ENCODE measurements at regions not wholly inside any gene's neighbourhood (a gene's known extent, or its start where the extent isn't known, plus 50 kb on each side); places are given as distances from the start of the nearest gene placed in this dataset.

DNA sequence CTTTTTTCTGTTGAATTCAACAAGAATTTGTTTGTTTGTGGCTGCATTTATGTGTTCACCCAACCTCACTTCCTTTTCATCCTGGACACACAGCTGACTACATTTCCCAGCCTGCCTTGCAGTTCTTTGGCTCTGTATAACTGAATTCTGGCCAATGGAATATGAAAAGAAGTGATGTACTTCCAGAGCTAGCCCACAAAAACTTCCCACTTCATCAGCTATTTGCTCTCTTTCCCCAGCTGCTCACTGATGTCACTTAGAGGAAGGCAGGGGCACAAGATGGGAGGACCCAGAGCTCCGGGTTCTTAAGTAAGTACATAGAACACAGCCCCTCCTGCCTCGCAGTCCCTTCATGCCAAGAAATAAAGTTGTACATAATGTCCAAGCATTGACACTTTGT lies 235.0 kb upstream of the FGGY start:
- no peak for TF ChIP-seq CTCF (IDR thresholded peaks at IDR 0.05; ENCODE audit: extremely low read depth, insufficient read depth, missing control alignments)
- in situ Hi-C loops (cut with MboI; ENCODE audit: low pct_unique_long_range_greater_than_20kb, low sequenced_read_pairs, unreplicated experiment): no loop called here
- no peak for DNase-seq (ENCODE audit: low spot score)

GRCh38 chr1:59062743-59063142 lies 234.2 kb upstream of the FGGY start:
- DNase-seq (ENCODE audit: low spot score): no peak

DNA sequence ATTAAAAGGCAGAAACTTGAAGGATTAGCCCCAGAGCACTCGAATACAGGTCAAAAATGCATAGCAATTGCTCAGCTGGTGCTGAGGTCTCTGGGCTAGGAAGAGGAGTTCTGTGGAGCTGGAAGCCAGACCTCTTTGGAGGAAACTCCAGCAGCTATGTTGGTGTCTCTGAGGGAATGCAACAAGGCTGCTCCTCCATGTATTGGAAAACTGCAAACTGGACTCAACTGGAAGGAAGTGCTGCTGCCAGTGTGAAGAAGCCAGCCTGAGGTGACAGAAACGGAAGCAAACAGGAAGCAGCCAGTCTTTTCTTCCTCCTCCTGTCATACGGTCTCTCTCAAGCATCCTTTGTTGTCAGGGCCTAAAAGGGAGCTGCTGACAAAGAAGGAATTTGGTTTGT lies 233.4 kb upstream of the FGGY start:
- in situ Hi-C loops (cut with MboI; ENCODE audit: low pct_unique_long_range_greater_than_20kb, low sequenced_read_pairs, unreplicated experiment): no loop called here
- no peak for TF ChIP-seq CTCF (IDR thresholded peaks at IDR 0.05; ENCODE audit: extremely low read depth, insufficient read depth, missing control alignments)
- no peak for DNase-seq (ENCODE audit: low spot score)

More at GRCh38 chr1:59062743-59063142, 234.2 kb upstream of the FGGY start:
- TF ChIP-seq CTCF (IDR thresholded peaks at IDR 0.05; ENCODE audit: extremely low read depth, insufficient read depth, missing control alignments): no peak
- in situ Hi-C loops (cut with MboI; ENCODE audit: low pct_unique_long_range_greater_than_20kb, low sequenced_read_pairs, unreplicated experiment): no loop called here

DNA sequence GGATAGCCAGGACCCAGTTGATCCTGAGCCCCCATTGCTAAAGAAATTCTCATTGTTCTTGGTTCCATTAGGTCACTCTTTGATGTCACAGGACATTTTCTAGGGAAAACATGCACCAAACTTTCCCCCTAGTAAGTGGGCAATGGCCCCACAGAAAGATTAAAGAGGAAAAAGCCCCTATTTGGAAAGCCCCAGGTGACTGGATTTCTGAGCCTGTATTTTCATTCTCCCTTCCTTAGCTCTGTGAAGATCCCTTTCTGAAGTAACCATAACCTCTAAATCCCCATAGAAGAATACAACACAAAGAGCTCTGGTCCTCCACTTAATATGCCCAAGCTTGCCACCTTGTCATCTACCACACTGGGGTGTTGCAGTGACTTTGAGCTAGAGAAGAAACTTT lies 232.3 kb upstream of the FGGY start:
- DNase-seq (ENCODE audit: low spot score): no peak
- in situ Hi-C loops (cut with MboI; ENCODE audit: low pct_unique_long_range_greater_than_20kb, low sequenced_read_pairs, unreplicated experiment): no loop called here
- no peak for TF ChIP-seq CTCF (IDR thresholded peaks at IDR 0.05; ENCODE audit: extremely low read depth, insufficient read depth, missing control alignments)

GRCh38 chr1:59066236-59066635 lies 230.7 kb upstream of the FGGY start:
- in situ Hi-C loops (cut with MboI; ENCODE audit: low pct_unique_long_range_greater_than_20kb, low sequenced_read_pairs, unreplicated experiment): no loop called here
- DNase-seq (ENCODE audit: low spot score): no peak
- TF ChIP-seq CTCF (IDR thresholded peaks at IDR 0.05; ENCODE audit: extremely low read depth, insufficient read depth, missing control alignments): no peak

DNA sequence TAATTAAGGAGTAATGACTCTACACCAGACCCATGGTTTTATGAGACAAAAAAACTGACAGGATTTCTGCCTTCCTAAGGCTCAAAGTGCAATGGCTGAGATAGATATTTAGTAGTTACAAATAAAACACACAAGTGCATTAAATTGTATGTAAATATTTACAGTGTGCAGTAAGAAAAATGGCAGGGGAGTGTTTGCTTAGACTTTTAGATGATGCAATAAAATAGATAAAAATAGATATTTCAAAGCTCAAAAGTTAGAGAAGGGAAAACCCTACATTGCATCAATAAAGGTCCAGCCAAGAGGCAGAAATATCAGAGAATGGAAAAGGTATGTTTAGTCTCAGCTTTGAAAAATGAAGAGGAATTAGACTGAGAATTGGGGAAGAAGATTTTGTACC lies 226.3 kb upstream of the FGGY start:
- in situ Hi-C loops (cut with MboI; ENCODE audit: low pct_unique_long_range_greater_than_20kb, low sequenced_read_pairs, unreplicated experiment): no loop called here
- no peak for TF ChIP-seq CTCF (IDR thresholded peaks at IDR 0.05; ENCODE audit: extremely low read depth, insufficient read depth, missing control alignments)
- no peak for DNase-seq (ENCODE audit: low spot score)

DNA sequence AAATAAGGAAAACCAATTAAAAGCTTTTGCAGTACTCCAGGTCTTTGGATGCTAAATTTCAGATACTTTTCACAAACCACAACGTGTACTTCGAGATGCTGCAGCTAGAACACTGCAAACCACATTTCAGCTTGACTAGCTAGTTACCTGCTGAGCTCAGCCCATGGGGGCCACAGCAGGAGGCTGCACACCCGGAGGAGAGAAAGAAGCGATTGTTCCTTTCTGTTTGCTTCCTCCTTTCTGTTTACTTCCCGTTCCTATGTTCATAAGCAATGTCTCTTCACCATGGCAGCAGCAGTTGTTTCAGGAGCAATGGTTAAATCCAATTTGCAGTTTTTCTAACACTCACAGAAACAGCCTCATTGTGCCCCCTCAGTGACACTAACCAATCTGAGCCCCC lies 225.6 kb upstream of the FGGY start:
- in situ Hi-C loops (cut with MboI; ENCODE audit: low pct_unique_long_range_greater_than_20kb, low sequenced_read_pairs, unreplicated experiment): no loop called here
- DNase-seq (ENCODE audit: low spot score): no peak
- no peak for TF ChIP-seq CTCF (IDR thresholded peaks at IDR 0.05; ENCODE audit: extremely low read depth, insufficient read depth, missing control alignments)
